Esophagus muscularis mucosa (tissue), 4 donors: ENCODE measurements at regions not wholly inside any gene's neighbourhood (a gene's known extent, or its start where the extent isn't known, plus 50 kb on each side); places are given as distances from the start of the nearest gene placed in this dataset.

ENCODE experiments used
- DNase-seq: peaks from one replicate; pipeline ENCODE4 v3.0.0-alpha.2; 2017; ENCODE audit errors: extremely low spot score
- H3K27ac ChIP-seq, 4 donors: fragments of 200-600 bp; sonication (generic); replicated peaks in 1 of 4; 1 replicate in 3 of 4; 2 replicates in 1 of 4; pipeline ENCODE4 v1.5.1; 2016 to 2019; ENCODE audit warnings: mild to moderate bottlenecking in 1 of 4
- H3K27me3 ChIP-seq, 4 donors: fragments of 200-600 bp; sonication (generic); one replicate each; pipeline versions ENCODE4 v1.5.1 to v1.6.0; 2016 to 2019
- H3K36me3 ChIP-seq, 4 donors: fragments of 200-600 bp; sonication (generic); one replicate each; pipeline ENCODE4 v1.5.1; 2016 to 2019
- H3K4me1 ChIP-seq, 4 donors: fragments of 200-600 bp; sonication (generic); one replicate each; pipeline ENCODE4 v1.5.1; 2016 to 2019
- H3K4me3 ChIP-seq, 4 donors: fragments of 200-600 bp; sonication (generic); 1 replicate in 2 of 4; 2 replicates in 2 of 4; pipeline ENCODE4 v1.5.1; 2016 to 2019; ENCODE audit warnings: mild to moderate bottlenecking in 4 of 4, moderate library complexity in 1 of 4
- H3K9me3 ChIP-seq, 4 donors: fragments of 200-600 bp; sonication (generic); 1 replicate in 3 of 4; 2 replicates in 1 of 4; pipeline ENCODE4 v1.5.1; 2016 to 2019
- CTCF ChIP-seq, 3 experiments: fragments of 200-600 bp in 2 of 3; fragments of 450-650 bp in 1 of 3; sonication (generic) in 2 of 3; IDR thresholded peaks; one replicate each; pipeline ENCODE4 v1.5.1; 2017 to 2019; ENCODE audit warnings: antibody characterized with exemption in 3 of 3, mild to moderate bottlenecking in 2 of 3, moderate library complexity in 1 of 3
- EP300 ChIP-seq: sonication (generic); formaldehyde crosslinking; IDR thresholded peaks from one replicate; pipeline ENCODE4 v1.6.1; 2017; ENCODE audit warnings: antibody characterized with exemption
- POLR2A ChIP-seq: fragments of 450-650 bp; IDR thresholded peaks from one replicate; pipeline ENCODE4 v1.6.1; 2017; ENCODE audit warnings: antibody characterized with exemption, moderate library complexity, mild to moderate bottlenecking, low read depth
- POLR2AphosphoS5 ChIP-seq, 2 donors: sonication (generic); formaldehyde crosslinking; IDR thresholded peaks; one replicate each; pipeline ENCODE4 v1.6.1; 2017; ENCODE audit warnings: antibody characterized with exemption in 2 of 2
- whole genome bisulfite sequencing: methylation state at CpG from one replicate; pipeline ENCODE4 v1.1.5; 2018; 5-methylcytosine and 5-hydroxymethylcytosine counted together
- intact Hi-C: fragments of 100-400 bp; cut with DNase I; formaldehyde crosslinking; loops from one replicate; pipeline ENCODE4 v1.15.1; 2023

GRCh38 chr7:137129025-137129424 lies 214.5 kb downstream of the PTN start:
- TF ChIP-seq POLR2A (no peak), POLR2AphosphoS5 (IDR thresholded peaks at IDR 0.05) (no peak), EP300 (no peak), CTCF (IDR thresholded peaks at IDR 0.05) (no peak)
- intact Hi-C loops: no loop called here
- WGBS: 87% methylated on average over 4 of the region's 4 CpGs

GRCh38 chr7:137127806-137128205 lies 215.7 kb downstream of the PTN start:
- WGBS: 81% methylated on average over 2 of the region's 2 CpGs
- intact Hi-C loops: no loop called here
- TF ChIP-seq POLR2A (no peak), POLR2AphosphoS5 (IDR thresholded peaks at IDR 0.05) (no peak), EP300 (no peak), CTCF (IDR thresholded peaks at IDR 0.05) (no peak)
- Histone ChIP-seq H3K9me3 (no peaks in the 10 kb centered on the region), H3K27ac (no peak overlapping the region), H3K36me3 (no peaks in the 10 kb centered on the region), H3K4me3 (no peak overlapping the region), H3K4me1 (peaks cover 0 to 6% (median 0%) of the 10 kb centered on the region in 4 donors), H3K27me3 (no peaks in the 10 kb centered on the region)
- no peak for DNase-seq

More at GRCh38 chr7:137129025-137129424, 214.5 kb downstream of the PTN start:
- DNase-seq: no peak
- H3K27me3 ChIP-seq: no peaks in the 10 kb centered on the region
- no peaks in the 10 kb centered on the region for H3K9me3 ChIP-seq
- H3K4me1 ChIP-seq: peaks cover 0 to 6% (median 0%) of the 10 kb centered on the region in 4 donors
- H3K36me3 ChIP-seq: no peaks in the 10 kb centered on the region
- H3K27ac ChIP-seq: no peak overlapping the region
- H3K4me3 ChIP-seq: no peak overlapping the region

DNA sequence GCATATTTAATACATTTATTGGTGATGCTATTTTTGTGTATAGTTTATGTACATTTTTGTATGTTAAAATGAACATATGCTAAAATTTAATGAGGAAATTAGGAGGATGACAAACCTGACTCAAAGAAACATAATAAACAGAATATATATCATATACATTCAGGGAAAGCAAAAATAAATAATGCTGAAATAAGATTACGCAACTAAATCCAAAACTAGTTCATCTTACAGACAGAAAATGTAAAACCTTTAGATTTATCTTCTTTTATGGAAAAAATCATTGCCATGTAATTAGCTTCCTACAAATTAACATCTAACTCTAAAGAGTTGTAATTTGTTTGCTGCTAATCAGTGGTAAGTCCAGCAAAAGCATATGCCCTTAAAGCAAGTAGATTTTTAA lies 216.5 kb downstream of the PTN start:
- intact Hi-C loops: no loop called here
- DNase-seq: no peak
- Histone ChIP-seq H3K4me3 (no peak overlapping the region), H3K9me3 (no peaks in the 10 kb centered on the region), H3K4me1 (peaks cover 0 to 6% (median 0%) of the 10 kb centered on the region in 4 donors), H3K36me3 (no peaks in the 10 kb centered on the region), H3K27ac (no peak overlapping the region), H3K27me3 (no peaks in the 10 kb centered on the region)
- 90% methylated on average over 1 of the region's 1 CpG for WGBS
- no peak for TF ChIP-seq EP300
- TF ChIP-seq CTCF (IDR thresholded peaks at IDR 0.05): no peak

- no peak overlapping the region for H3K4me3 ChIP-seq
- H3K27me3 ChIP-seq: no peaks in the 10 kb centered on the region
- no peak overlapping the region for H3K27ac ChIP-seq
- H3K9me3 ChIP-seq: no peaks in the 10 kb centered on the region
- intact Hi-C loops: no loop called here
- TF ChIP-seq CTCF (IDR thresholded peaks at IDR 0.05) (no peak), POLR2A (no peak), POLR2AphosphoS5 (IDR thresholded peaks at IDR 0.05) (no peak)
- 90% methylated on average over 2 of the region's 2 CpGs for WGBS
- DNase-seq: no peak
- no peaks in the 10 kb centered on the region for H3K36me3 ChIP-seq
- no peaks in the 10 kb centered on the region for H3K4me1 ChIP-seq
Observed at GRCh38 chr7:137122145-137122544, 221.4 kb downstream of the PTN start.

GRCh38 chr7:137120690-137121089 lies 222.8 kb downstream of the PTN start:
- intact Hi-C loops: no loop called here
- Histone ChIP-seq H3K27me3 (no peaks in the 10 kb centered on the region), H3K27ac (no peak overlapping the region), H3K4me1 (no peaks in the 10 kb centered on the region), H3K36me3 (no peaks in the 10 kb centered on the region), H3K4me3 (no peak overlapping the region), H3K9me3 (no peaks in the 10 kb centered on the region)
- WGBS: 63% methylated on average over 2 of the region's 2 CpGs
- TF ChIP-seq POLR2A: no peak
- TF ChIP-seq CTCF (IDR thresholded peaks at IDR 0.05): no peak
- no peak for TF ChIP-seq POLR2AphosphoS5 (IDR thresholded peaks at IDR 0.05)
- TF ChIP-seq EP300: no peak
- DNase-seq: no peak
